ENCODE measurements at regions not wholly inside any gene's neighbourhood (a gene's known extent, or its start where the extent isn't known, plus 50 kb on each side); places are given as distances from the start of the nearest gene placed in this dataset.

DNA sequence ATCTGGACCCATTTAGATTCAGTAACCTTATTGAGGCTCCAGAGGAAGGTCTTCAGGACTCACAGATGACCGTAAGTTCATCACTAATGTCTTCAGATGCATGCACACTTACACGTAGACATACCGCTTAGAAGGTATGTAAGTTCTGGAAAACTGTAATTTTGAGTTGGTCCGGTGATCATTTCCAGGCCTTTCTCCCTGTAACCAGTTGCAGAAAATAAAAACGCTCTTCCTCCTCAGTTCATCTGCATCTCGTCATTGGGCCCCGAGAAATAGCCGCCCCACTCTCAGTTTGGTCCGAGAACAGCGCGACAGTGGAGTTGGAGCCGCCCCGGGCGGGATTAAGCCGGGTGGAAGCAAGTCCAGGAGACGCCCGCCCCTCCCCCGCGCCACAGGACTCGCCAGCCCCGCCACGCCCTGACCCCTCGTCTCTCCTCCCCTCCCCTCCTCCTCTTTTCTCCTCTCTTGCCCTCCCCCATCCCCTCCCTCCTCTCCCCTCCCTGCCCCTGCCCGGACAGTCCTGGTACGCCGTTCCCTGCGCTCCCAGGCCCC is 83.7 kb downstream of the TNFAIP2 start:
- DNase-seq (ENCODE audit: low read depth in 2 of 2) = no peak

DNA sequence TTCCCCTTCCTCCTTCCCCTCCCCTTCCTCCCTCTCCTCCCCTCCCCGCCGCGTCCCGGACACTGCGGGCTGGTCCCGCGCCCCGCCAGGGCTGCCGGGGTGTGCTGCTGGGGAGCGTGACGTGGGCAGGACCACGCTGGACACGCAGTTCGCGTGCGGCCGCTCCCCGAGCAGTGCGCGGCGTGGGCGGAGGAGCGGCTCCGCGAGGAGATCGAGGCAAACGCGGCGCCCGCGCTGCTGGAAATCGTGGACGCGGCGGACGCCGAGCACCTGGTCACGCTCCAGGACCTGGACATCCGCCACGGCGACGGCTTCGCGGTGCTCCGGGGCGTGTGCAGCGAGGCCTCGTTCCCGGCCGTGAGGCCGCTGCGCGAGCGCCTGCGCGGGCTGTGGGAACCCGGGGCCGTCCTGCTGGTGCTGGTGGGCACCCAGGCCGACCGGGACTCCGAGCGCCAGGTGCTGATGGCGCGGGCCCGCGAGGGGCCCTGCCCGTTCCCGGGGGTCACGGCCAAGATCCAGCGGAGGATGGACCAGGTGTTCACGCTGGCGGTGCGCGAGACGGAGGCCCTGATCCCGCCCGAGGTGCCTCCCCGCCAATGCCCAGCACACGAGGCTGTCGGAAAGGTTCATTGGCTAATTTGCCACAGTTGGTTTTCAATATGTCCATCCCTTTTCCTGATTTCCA is 84.3 kb downstream of the TNFAIP2 start:
- no peak for DNase-seq (ENCODE audit: low read depth in 2 of 2)

DNA sequence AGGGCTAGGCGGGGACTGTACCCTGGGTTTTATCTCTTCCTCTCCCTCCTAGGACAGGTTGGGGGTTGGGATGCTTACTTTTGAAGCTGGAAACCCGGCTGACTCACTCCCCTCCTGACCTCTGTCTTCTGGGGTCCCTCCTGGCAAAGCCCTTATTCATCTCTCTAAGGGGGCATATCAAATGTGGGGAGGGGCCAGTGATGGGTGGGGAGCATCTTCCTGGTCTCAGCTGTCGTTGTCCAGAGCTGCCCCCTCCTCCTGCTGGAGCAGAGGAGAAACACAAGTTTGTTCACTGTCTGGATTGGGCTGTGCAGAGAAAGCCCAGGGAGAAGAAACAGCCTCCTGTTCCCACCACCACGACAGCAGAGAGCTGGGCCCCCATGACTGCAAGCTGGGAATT is 85.8 kb downstream of the TNFAIP2 start:
- DNase-seq (ENCODE audit: low read depth in 2 of 2) = no peak

DNA sequence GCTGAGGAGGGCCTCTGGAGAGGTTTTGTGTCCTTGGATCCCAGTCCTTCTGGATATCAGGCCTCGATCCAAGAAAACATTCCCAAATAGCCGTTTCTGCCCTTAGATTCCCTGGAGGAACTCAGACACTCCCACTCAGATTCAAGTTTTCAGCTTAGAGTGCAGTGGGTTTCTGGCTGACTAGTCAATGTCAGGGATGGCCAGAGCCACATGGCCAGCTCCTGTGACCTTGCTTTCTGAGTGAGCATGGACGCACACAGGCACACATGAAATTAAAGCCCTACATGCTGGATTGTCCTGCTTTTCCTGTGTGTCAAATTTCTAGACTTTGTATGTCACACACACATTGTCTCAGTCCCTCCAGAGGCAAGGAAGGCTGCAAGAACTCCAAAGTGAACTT is 86.2 kb downstream of the TNFAIP2 start:
- DNase-seq (ENCODE audit: low read depth in 2 of 2) = no peak

DNA sequence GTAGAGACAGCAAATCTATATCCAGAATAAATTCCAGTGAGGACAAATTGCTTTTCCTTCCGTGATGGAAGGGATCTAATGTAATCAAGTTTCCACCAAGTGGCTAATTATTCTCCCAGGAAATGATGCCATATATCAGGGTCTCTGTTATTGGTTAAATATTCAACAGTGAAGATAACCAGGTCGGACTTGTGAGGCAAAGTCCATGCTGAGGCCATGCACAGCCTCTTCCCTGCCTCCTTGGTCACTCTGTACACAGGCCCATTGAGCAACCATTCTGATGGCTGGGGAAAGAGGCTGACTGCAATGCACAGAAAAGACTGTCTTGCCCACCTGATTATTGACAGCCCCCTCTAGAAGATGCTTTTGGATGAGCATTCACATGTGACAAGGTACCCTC is 90.1 kb downstream of the TNFAIP2 start:
- no peak for DNase-seq (ENCODE audit: low read depth in 2 of 2)

DNA sequence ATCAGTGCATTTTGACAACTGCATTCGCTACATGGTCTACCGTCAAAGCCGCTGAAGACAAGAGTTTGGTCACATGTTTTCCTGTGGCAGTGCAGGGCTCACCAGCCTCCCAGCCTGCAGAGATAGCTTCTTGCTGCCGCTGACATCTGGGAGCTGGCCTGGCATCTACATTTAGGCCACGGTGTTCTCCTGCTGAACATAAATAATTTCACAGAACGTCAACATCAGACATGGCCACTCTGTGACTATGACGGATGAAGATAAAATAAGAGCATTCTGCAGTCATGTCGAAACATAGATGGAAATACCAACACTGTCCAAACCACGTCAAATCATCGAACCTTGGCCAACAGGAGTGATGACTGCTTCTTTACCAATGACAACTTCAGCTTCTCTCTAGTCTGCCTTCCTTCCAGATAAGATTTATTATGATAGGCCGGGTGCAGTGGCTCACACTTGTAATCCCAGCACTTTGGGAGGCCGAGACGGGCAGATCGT is 91.2 kb downstream of the TNFAIP2 start:
- no peak for DNase-seq (ENCODE audit: low read depth in 2 of 2)

DNA sequence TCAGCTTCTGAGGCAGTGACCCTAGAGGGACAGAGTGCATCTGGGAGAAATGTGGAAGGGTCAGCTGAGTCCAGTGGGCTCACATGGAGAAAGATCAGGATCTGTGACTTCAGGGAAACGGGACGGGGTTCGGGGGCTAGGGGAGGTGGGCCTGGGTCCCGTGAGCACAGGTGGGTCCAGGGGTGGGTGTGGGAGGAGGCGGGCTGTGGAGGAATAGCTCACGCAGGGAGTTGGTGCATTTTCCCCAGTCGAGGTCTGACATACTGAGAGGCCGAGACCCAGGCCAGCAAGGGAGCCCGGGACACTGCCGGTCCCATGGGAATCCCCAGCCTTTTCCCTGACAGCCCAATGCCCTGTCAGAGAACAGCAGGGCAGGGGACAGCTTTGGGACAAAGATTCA is 93.1 kb downstream of the TNFAIP2 start:
- no peak for DNase-seq (ENCODE audit: low read depth in 2 of 2)

DNA sequence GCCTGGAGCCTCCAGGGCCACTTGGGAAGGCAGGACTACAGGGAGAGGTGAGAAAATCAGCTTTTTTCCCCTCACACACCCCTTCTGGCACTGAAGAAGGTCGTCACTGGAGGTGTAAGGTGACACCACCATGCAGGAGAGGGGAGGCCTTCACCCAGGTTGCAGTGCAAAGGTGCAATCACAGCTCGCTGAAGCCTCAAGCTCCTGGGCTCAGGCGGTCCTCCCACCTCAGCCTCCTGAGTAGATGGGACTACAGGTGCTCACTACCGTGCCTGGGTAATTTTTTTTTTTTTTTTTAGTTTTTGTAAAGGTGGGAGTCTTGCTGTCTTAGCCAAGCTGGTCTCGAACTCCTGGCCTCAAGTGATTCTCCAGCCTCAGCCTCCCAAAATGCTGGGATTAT is 93.6 kb downstream of the TNFAIP2 start:
- no peak for DNase-seq (ENCODE audit: low read depth in 2 of 2)

DNA sequence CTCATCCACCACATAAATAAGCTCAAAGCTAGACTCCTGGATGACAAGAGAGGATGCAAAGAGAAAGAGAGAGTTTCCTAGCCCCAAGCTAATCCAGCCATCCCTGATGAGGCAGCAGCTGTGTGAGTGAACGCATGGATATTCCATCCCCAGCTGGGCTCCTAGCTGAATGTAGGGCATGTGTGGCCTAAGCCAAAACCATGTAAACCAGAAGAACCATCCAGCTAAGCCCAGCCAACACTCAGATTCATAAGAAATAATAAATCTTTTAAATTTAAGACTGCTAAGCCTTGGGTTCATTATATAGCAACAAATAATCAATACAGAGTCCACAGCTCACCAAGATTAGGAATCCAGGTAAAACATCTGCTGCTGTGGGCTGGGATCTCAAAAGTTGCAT is 94.3 kb downstream of the TNFAIP2 start:
- no peak for DNase-seq (ENCODE audit: low read depth in 2 of 2)

DNA sequence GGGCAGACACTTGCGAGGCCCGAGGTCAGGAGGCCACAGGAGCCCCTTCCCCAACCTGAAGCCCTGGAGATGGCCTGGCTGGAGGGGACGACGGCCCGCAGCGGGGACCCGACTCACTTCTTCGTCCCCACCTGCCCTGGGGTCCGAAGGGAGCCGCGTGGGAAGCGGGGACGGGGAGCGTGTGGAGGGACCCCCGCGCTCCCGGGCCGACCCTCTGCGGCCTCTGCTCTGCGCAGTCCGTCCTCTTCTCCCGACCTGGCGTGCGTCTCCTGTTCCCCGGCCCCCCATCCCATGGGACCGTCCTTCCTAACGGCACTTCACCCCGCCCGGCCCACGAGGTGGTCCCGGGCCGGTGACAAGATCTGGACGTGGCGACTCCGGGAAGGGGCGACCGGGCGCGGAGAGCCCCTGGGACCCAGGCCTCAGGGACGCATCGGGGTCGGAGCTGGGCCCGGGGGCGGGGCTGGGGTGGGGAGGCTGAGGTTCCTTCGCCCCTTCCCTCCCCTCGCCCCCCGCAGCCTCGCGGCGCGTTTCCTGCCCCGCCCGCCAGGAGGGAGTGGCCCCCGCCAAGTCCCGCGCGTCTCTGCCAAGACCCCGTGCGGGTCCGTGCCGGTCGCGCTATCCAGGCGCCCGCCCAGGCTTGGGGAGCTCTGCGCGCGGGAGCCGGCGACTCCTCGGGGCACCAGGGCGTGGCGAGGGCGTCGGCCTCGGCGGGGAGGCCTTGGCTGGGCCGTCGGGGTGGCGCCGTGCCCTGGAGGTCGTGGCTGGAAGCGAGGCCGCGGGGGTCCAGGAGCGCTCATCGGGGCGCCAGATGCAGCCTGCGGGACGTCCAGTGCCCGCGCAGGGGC is 97.1 kb downstream of the TNFAIP2 start:
- DNase-seq (ENCODE audit: low read depth in 2 of 2) = no peak

DNA sequence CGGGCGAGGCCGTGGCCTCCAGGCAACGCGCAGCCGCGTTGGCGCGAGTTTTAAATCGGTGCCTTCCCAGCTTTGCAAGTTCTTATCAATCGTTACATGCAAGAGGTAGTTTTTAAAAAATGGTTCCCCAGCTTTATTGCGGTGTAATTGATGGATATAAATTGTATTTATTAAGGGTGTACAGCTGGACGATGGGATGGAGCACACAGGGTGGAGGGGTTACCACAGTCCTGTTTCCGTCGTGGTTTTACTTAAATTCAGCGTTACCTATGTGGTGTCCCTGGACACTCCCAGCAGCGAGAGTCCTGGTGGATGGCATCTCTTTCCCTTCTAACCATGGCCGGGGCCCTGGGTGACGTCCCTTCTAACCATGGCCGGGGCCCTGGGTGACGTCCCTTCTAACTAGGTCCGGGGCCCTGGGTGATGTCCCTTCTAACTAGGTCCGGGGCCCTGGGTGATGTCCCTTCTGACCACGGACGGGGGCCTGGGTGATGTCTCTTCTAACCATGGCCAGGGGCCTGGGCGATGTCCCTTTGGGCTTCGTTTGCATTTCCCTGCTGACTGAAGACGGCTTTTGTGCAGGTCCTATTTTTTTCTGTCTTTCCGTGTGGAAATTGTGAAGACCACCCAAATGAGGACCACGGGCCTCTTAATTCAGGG is 97.9 kb downstream of the TNFAIP2 start:
- DNase-seq (ENCODE audit: low read depth in 2 of 2) = no peak

DNA sequence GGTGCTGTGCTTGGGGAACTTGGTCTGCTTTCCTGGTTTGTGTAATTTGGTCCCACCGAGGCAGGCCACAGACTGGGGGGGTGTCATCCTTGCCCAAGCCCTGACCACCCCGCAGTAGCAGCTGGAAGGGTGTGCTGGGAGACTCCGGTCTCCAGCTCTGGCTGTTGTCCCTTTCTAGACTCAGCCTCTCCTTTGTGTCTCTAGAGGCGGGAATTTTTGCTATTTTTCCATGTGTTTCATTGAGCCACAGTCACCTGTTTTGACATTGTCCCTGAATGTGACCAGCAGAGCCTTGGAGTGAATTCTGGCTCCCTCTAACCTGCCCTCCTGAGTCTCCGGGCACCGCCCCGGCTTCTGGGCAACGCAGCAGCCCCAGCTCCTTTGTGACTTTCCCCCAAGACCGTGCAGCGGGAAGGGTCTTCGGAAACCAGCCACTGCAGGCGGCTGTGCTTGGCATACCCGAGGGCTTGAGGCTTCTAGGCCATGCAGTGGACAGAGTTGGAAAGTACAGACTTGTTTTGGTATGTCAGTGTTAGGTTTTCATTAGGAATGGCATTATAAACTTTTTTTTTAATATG is 98.6 kb downstream of the TNFAIP2 start:
- no peak for DNase-seq (ENCODE audit: low read depth in 2 of 2)

DNA sequence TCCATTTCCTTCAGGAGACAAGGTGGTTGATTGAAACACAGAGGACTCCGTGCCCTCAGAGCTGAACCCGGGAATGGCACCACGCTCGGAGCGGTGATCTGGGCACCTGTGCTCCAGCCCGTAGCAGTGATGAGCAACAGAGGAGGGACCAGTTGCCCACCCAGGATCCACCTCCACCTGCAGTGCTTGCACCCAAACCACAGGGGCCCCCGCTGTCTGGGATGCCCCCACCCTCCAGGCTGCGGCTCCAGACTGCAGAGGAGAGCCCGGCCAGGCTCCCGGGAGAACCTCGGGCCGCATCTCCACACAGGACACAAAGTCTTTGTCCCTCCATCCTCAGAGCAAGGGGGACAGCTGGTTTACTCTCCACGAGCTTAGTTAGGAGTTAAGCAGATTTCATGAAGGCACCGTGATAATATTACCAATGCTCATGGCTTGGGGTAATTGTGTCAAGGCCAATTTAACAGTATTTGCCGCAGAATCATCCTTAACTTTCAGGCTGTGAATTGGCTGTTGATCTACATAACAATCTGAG is 100.6 kb downstream of the TNFAIP2 start:
- no peak for DNase-seq (ENCODE audit: low read depth in 2 of 2)

DNA sequence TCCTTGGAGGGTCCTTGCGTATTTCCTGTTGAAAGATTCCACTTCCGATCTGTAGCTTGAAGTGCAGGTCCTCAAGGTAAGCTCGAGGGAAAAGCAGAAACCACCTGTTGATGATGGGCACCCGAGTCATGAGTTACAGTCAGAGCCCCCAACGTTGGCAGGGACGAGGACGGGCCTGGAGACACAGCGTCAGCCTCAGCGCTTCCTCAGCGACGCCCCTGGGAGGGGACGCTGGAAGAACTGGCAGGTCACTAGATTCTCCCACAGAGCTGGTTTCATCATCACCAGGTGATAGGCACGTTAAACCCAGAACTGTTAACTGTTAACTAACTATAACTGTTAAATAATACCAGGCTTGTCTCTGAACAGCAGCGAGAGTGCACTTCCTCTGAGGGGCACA is 101.8 kb downstream of the TNFAIP2 start:
- no peak for DNase-seq (ENCODE audit: low read depth in 2 of 2)

DNA sequence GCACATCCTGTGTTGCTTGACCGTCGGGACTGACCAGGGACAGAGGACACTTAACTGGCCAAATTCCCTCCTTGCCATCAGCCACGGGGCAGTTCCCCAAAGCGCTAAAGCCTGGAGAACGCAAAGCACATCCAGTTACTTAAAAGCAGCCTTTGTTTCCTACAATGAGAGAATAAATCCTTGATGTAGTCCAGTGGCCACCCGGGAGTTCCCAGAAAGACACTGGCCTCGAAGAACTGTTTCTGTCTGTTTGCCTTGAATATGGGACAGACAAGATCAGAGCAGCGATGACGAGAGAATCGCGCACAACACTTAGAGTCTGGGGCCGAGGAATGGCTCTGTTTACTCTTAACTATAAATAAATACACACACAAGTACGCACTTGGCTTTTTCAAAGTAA is 102.2 kb downstream of the TNFAIP2 start:
- no peak for DNase-seq (ENCODE audit: low read depth in 2 of 2)

DNA sequence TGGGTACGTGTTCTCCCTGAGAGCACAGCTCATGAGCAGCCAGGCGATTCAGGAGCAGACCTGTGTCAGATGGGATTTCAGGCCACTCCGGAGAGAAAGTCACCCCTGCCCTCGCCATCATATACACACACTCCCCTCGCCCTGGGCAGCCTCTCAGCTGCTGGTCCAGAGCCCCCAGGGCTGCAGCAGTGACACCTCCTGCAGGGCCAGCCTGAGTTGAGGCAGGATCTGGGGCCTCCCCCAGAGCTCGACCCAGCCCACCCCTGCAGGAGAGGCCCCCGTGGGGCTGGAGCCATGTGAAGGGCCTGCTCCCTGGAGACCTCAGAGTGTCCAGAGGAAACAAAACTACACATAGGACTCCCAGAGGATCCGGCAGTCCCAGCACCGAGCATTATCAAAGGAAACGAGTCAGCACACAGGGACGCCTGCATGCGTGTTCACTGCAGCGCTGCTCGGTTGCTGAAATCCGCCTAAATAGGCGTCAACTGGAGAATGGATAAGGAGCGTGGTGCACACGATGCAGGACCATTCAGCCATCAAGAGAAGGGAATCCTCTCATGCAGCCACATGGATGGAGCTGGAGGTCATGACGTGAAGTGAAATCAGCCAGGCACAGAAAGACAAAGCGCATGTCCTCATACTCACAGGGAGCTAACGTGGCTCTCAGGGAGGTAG is 104.0 kb downstream of the TNFAIP2 start:
- DNase-seq (ENCODE audit: low read depth in 2 of 2) = no peak

DNA sequence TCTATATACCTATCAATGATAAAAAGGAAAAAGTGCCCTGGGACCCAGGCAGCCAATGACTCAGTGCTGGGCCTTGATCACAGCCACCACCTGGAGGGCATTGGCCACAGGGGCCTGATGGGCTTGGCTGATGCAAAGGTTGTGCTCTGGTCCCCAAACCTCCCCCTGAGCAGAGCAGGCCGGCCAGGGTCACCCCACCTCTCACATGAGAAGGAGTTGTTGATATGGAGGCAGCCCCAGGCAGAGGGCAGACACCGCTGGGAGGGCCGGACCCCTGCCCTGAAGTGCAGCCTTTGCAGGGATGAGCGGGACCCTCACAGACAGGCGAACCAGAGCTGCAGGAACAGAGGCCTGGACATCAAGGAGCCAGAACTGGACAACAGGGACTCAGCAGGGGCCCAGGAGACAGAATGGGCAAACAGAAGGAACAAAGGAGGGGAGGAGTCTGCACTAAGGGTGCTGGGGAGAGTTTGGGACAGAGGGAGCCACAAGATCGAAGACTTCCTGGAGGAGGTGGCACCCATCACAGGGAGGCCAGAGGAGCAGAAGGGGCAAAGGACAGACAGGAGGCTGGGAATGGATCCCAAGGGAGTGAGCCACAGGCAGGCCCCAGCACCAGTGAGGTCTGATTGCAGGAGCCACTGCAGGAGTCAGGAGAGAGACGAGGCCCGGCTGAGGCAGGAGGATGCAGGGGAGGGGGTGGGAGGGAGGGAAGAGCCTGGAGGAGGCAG is 105.0 kb downstream of the TNFAIP2 start:
- no peak for DNase-seq (ENCODE audit: low read depth in 2 of 2)

DNA sequence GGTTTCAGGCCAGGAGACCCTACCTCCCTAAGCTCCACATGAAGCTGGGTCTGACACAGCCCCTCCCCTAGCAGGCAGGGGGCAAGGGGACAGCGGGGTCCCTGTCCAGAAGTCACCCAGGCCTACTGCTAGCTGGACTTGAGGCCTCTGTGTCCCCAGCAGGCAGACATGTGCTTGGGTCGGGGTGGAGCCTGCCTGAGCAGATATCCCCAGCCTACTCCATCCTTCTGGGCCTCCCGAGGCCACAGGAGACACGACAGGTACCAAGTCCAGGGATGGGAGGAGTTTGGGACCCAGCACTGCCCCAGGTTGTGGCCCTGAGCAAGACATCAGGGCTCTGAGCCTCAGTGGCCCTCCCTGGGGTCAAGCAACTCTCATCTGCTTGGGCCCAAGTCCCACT is 105.2 kb upstream of the EIF5 start:
- DNase-seq (ENCODE audit: low read depth in 2 of 2) = no peak

DNA sequence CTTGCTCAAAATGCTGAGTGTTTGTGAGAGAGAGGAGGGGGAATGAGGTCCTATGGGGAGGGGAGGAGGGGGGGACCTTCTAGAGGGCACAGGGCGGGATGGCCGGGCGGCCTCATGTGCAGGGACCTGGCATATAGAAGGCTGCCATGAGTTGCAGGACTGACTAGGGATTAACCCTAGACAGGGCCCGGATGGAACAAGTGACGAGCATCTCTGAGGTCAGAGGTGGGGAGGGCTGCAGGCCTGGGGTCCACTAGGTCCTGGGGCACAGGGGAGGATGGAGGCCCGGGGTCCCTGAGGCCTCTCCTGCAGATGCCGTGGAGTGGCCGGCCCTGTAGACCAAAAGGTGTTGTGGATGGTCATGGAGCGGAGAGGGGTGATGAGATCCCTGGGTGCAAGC is 104.0 kb upstream of the EIF5 start:
- no peak for DNase-seq (ENCODE audit: low read depth in 2 of 2)

DNA sequence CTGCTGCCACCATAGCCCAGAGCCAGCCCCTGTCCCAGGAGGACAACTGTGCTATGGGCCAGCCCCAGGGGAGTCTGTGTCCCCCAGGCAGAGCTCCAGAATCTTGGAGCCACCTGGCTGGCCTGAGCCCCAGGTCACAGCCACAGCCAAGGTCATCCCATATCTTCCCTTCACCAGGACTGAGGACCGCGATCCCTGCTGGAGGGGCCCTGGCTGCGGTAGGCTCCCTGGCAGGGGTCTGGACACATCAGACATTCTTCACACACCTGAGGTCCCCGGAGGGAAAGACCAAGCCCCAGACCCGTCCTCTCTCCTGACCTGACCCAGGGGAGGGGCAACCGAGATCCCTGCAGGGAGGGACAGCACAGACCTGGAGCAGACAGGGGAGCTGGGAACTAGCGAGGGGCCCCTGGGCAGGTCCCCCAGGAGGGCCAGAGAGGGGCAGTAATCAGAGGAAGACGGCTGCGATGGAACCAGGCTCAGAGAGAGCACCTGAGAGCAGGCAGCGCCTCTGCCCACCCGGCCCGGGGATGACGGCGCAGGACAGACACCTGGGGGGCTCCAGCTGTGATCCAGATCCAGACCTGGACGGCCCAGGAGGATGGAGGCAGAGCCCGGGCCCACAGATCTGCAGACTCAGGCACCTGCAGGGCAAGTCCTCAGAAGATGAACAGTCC is 103.2 kb upstream of the EIF5 start:
- no peak for DNase-seq (ENCODE audit: low read depth in 2 of 2)
